OCI-LY7 (cell line): ENCODE measurements at regions not wholly inside any gene's neighbourhood (a gene's known extent, or its start where the extent isn't known, plus 50 kb on each side); places are given as distances from the start of the nearest gene placed in this dataset.

Experiments used
- BruUV-seq: library from RNA; stranded (reverse); fragments of 400-500 nt; replicated peaks from 2 replicates; lab custom pipeline; 2021; lab: Mats Ljungman, UMichigan
- CTCF ChIA-PET: fragments of 300-600 bp; sonication (Branson Sonifier 250); formaldehyde crosslinking; loops from one replicate; lab custom pipeline; 2022; ENCODE audit warnings: antibody characterized with exemption; ENCODE audit not compliant: unreplicated experiment; lab: Charles Lee
- POLR2A ChIA-PET: fragments of 300-600 bp; sonication (Branson Sonifier 250); formaldehyde crosslinking; loops from one replicate; lab custom pipeline; 2022; ENCODE audit warnings: antibody characterized with exemption; lab: Charles Lee
- DNase-seq: peaks from one replicate; pipeline ENCODE4 v3.0.0-alpha.2; 2015; ENCODE audit warnings: low spot score
- H2AFZ ChIP-seq: fragments of 200-600 bp; sonication (generic), shearing (Covaris generic); 2 replicates; pipeline ENCODE4 v1.6.1; 2014; ENCODE audit warnings: mild to moderate bottlenecking, antibody characterized with exemption, low read length, moderate library complexity
- H3K27ac ChIP-seq: fragments of 200-600 bp; sonication (generic); 2 replicates; pipeline ENCODE4 v1.5.1; 2014; ENCODE audit warnings: mixed run types, low read depth, mild to moderate bottlenecking, moderate library complexity, low read length, inconsistent platforms; ENCODE audit not compliant: poor library complexity, severe bottlenecking
- H3K36me3 ChIP-seq: fragments of 200-600 bp; sonication (generic); 2 replicates; pipeline ENCODE4 v1.6.1; 2014; ENCODE audit warnings: mild to moderate bottlenecking, antibody characterized with exemption, low read length, moderate library complexity, mixed read lengths; ENCODE audit not compliant: insufficient read depth
- H3K4me1 ChIP-seq: fragments of 200-600 bp; sonication (generic); 2 replicates; pipeline ENCODE4 v1.5.1; 2014; ENCODE audit warnings: mild to moderate bottlenecking, low read length; ENCODE audit not compliant: insufficient read depth, poor library complexity, severe bottlenecking
- H3K4me2 ChIP-seq: fragments of 200-600 bp; sonication (generic); 2 replicates; pipeline ENCODE4 v1.6.1; 2014; ENCODE audit warnings: mild to moderate bottlenecking, low read length
- H3K4me3 ChIP-seq: fragments of 200-600 bp; sonication (generic); 2 replicates; pipeline ENCODE4 v1.5.1; 2014; ENCODE audit warnings: mild to moderate bottlenecking, low read depth, low read length; ENCODE audit not compliant: poor library complexity, severe bottlenecking
- H3K79me2 ChIP-seq: fragments of 200-600 bp; sonication (generic); 2 replicates; pipeline ENCODE4 v1.6.1; 2016; ENCODE audit warnings: low read depth, mild to moderate bottlenecking, low read length, moderate library complexity, mixed read lengths; ENCODE audit not compliant: insufficient read depth
- H3K9me2 ChIP-seq: fragments of 200-600 bp; sonication (generic); 2 replicates; pipeline ENCODE4 v1.6.1; 2016; ENCODE audit warnings: mild to moderate bottlenecking, low read length, mixed read lengths; ENCODE audit not compliant: insufficient read depth
- H3K9me3 ChIP-seq: fragments of 200-600 bp; sonication (generic); 2 replicates; pipeline ENCODE4 v1.6.1; 2014; ENCODE audit warnings: mild to moderate bottlenecking, mixed run types, low read length, mixed read lengths
- H4K20me1 ChIP-seq: fragments of 200-600 bp; sonication (generic); 2 replicates; pipeline ENCODE4 v1.6.1; 2014; ENCODE audit warnings: mild to moderate bottlenecking, antibody characterized with exemption, low read length, moderate library complexity, mixed read lengths; ENCODE audit not compliant: insufficient read depth
- CTCF ChIP-seq: fragments of 200-600 bp; sonication (generic); conservative IDR thresholded peaks from 2 replicates; pipeline ENCODE4 v1.5.1; 2014; ENCODE audit warnings: mild to moderate bottlenecking, antibody characterized with exemption, low read length, moderate library complexity, mixed read lengths
- EZH2phosphoT487 ChIP-seq: fragments of 200-600 bp; sonication (generic); IDR thresholded peaks from 2 replicates; pipeline ENCODE4 v1.6.1; 2018; ENCODE audit warnings: low read depth, borderline replicate concordance, mild to moderate bottlenecking, mixed run types, antibody characterized with exemption, low read length, moderate library complexity, mixed read lengths
- intact Hi-C: fragments of 100-400 bp; cut with micrococcal nuclease; formaldehyde crosslinking; loops from one replicate; pipeline ENCODE4 v1.10.0; 2022; ENCODE audit not compliant: unreplicated experiment

- H2AFZ ChIP-seq, result peak overlapping the region; percentile 68; the same call in 1 of the 2 replicates
- no peaks in the 10 kb centered on the region; the same call in 1 of the 2 replicates for H3K36me3 ChIP-seq
- no peaks in the 10 kb centered on the region for H3K9me3 ChIP-seq
- peak overlapping the region; percentile 91 for H3K27ac ChIP-seq
- CTCF ChIA-PET, result no interaction called here
- peak; percentile 21 for DNase-seq
- no peaks in the 10 kb centered on the region for H4K20me1 ChIP-seq
- peak overlapping the region; percentile 79 for H3K4me2 ChIP-seq
- intact Hi-C loops, result loop anchor here (10.0 kb wide), 1 partner anchor 703 kb away; no protein-coding TSS in a partner anchor
- no peaks in the 10 kb centered on the region for H3K9me2 ChIP-seq
- TF ChIP-seq CTCF, result no peak
- no TSS peak for BruUV-seq
- peak overlapping the region; percentile 5 for H3K4me3 ChIP-seq
- POLR2A ChIA-PET, result no interaction called here
- peaks cover 73% of the 10 kb centered on the region for H3K4me1 ChIP-seq
- H3K79me2 ChIP-seq, result no peaks in the 10 kb centered on the region
Observed at GRCh38 chr22:27377501-27378295, 423.9 kb downstream of the MN1 start.

DNA sequence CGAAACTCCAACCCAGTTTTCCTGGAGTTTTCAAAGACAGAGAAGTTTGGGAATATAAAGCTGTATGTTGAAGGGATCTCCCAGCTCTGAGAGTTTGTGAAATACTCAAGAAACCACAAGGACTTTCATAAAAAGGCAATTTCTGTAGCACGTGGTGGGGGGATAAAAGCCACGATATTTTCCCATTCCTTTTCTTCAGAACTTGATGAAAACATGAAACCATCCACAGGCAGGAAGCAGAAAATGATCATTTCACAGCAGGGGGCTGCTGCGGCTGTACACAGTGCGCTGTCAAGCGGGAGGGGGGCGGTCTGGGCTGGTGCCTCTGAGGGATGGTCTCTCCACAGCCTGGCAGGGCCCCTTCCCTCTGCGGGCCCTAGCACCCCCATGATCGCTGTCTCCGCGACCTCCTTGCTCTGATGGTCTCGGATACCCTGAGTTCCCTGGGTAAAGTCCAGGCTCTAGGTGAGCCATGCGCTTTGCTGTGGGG, 423.2 kb downstream of the MN1 start:
- DNase-seq, result no peak
- POLR2A ChIA-PET, result no interaction called here
- no peak for TF ChIP-seq CTCF
- CTCF ChIA-PET, result no interaction called here
- Histone ChIP-seq H2AFZ (peak overlapping the region; percentile 68; the same call in 1 of the 2 replicates), H3K4me1 (peaks cover 73% of the 10 kb centered on the region), H3K4me2 (peak overlapping the region; percentile 79), H4K20me1 (no peaks in the 10 kb centered on the region), H3K79me2 (no peaks in the 10 kb centered on the region), H3K4me3 (peak overlapping the region; percentile 5), H3K9me3 (no peaks in the 10 kb centered on the region), H3K9me2 (no peaks in the 10 kb centered on the region), H3K27ac (peak overlapping the region; percentile 91), H3K36me3 (no peaks in the 10 kb centered on the region; the same call in 1 of the 2 replicates)
- intact Hi-C loops, result loop anchor here (10.0 kb wide), 1 partner anchor 704 kb away; no protein-coding TSS in a partner anchor
- no TSS peak for BruUV-seq

DNA sequence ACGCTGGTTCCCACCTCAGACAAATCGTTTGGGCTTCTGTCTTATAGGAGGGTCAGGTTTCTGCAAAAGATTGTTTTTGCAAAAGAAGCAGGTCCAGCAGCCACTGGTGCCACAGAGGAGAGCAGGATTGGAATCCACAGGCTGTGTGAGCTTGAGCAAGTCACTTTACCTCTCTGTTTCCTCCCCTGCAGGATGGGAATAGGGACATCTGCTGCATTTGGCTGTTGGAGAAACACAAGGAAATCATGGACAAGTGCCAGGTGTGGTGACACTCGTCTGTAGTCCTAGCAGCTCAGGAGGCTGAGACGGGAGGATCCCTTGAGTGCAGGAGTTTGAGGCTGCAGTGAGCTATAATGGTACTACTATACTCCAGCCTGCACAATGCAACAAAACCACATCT, 422.6 kb downstream of the MN1 start:
- POLR2A ChIA-PET, result no interaction called here
- TF ChIP-seq CTCF (no peak), EZH2phosphoT487 (no peak)
- Histone ChIP-seq H3K9me2 (no peaks in the 10 kb centered on the region), H3K9me3 (no peaks in the 10 kb centered on the region), H3K36me3 (no peaks in the 10 kb centered on the region; the same call in 1 of the 2 replicates), H2AFZ (peak overlapping the region; percentile 68; the same call in 1 of the 2 replicates), H3K27ac (peak overlapping the region; percentile 91), H4K20me1 (no peaks in the 10 kb centered on the region), H3K79me2 (no peaks in the 10 kb centered on the region), H3K4me3 (no peak overlapping the region), H3K4me2 (peak overlapping the region; percentile 79), H3K4me1 (peaks cover 73% of the 10 kb centered on the region)
- BruUV-seq, result no TSS peak
- DNase-seq, result no peak
- intact Hi-C loops, result loop anchor here (10.0 kb wide), 1 partner anchor 704 kb away; no protein-coding TSS in a partner anchor
- CTCF ChIA-PET, result no interaction called here
